ENCODE measurements at regions not wholly inside any gene's neighbourhood (a gene's known extent, or its start where the extent isn't known, plus 50 kb on each side); places are given as distances from the start of the nearest gene placed in this dataset.

DNA sequence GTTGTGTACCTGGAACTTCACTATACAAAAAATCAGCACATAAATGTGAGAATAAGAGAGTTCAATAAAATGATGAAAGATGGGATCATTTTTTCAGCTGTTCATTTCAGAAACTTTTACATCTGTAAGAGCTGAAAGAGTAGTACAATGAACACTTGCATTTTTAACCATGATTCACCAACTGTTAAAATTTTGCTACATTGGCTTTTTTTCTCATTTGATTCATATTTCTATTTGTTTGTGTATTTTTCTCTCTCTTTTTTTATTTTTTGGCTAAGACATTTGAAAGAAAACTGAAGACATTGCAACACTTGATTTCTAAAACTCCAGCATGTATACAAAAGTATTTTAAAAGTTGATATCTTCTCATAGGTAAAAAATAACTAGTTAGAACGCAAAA is 98.3 kb upstream of the CDIN1 start:
- DNase-seq (ENCODE audit: low read depth), result no peak
- H3K4me3 ChIP-seq (ENCODE audit: low read depth, low read length), result no peak overlapping the region
- TF ChIP-seq, protein P1, sequence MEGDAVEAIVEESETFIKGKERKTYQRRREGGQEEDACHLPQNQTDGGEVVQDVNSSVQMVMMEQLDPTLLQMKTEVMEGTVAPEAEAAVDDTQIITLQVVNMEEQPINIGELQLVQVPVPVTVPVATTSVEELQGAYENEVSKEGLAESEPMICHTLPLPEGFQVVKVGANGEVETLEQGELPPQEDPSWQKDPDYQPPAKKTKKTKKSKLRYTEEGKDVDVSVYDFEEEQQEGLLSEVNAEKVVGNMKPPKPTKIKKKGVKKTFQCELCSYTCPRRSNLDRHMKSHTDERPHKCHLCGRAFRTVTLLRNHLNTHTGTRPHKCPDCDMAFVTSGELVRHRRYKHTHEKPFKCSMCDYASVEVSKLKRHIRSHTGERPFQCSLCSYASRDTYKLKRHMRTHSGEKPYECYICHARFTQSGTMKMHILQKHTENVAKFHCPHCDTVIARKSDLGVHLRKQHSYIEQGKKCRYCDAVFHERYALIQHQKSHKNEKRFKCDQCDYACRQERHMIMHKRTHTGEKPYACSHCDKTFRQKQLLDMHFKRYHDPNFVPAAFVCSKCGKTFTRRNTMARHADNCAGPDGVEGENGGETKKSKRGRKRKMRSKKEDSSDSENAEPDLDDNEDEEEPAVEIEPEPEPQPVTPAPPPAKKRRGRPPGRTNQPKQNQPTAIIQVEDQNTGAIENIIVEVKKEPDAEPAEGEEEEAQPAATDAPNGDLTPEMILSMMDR (IDR thresholded peaks at IDR 0.05; ENCODE audit: insufficient read depth, low read depth, low read length), result no peak

DNA sequence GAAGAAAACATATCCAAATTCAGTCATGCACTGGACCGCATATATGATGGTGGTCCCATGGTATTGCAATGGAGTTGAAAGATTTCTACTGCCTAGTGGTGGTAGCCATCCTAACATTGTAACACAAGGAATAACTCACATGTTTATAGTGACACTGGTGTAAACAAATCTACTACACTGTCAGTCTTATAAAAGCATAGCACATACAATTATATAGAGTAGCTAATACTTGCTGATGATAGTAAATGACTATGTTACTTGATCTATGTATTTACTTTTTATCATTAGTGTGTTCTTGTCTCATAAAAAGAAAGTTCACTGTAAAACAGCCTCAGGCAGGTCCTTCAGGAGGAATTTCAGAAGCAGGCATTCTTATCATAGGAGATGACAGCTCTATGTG is 96.0 kb upstream of the CDIN1 start:
- no peak for DNase-seq (ENCODE audit: low read depth)
- no peak overlapping the region for H3K4me3 ChIP-seq (ENCODE audit: low read depth, low read length)
- TF ChIP-seq, protein P1 (IDR thresholded peaks at IDR 0.05; ENCODE audit: insufficient read depth, low read depth, low read length), result no peak

DNA sequence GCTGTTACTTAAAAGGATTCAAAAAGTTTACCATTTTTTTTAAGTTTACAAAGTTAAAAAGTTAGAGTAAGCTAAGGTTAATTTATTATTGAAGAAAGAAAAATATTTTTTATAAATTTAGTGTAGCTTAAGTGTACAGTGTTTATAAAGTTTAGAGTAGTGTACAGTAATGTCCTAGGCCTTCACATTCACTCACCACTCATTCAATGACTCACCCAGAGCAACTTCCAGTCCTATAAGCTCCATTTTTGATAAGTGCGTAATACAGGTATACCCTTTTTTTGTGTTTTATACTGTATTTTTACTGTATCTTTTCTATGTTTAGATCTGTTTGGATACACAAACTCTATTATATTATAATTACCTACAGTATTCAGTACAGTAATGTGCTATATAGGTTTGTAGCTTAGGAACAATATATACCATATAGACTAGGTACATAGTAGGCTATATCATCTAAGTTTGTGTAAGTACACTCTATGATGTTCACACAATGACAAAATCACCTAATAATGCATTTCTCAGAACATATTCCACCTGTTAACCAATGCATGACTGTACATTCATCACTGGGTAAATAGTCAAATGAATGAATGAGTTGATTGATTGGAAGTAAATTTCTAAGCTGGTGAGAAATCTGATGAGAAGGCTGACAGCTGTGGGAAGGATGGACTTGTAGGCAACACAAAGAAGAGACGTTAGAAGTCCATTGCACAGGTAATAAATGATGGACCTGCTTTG is 95.2 kb upstream of the CDIN1 start:
- TF ChIP-seq, protein P1 (IDR thresholded peaks at IDR 0.05; ENCODE audit: insufficient read depth, low read depth, low read length), result no peak
- DNase-seq (ENCODE audit: low read depth), result no peak
- no peak overlapping the region for H3K4me3 ChIP-seq (ENCODE audit: low read depth, low read length)

DNA sequence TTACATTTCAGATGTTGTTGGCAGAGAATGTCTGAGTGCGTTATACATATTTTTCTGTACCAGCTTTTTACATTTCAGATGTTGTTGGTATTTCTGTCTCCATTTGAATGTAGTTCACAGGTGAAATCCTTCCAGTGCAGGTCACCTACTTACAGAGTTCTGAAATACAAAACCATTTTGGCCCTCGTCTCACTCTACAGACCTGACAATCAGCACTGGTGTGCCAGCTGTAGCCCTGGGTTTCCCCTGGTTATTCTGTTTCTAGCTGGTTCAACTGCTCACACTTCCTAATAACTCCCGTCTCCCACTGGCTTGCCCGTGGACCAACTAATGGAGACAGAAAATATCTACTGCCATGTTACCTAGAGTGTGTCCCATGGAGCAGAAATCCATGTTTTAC is 87.5 kb upstream of the CDIN1 start:
- DNase-seq (ENCODE audit: low read depth), result no peak
- TF ChIP-seq, protein P1 (IDR thresholded peaks at IDR 0.05; ENCODE audit: insufficient read depth, low read depth, low read length), result no peak
- no peak overlapping the region for H3K4me3 ChIP-seq (ENCODE audit: low read depth, low read length)

DNA sequence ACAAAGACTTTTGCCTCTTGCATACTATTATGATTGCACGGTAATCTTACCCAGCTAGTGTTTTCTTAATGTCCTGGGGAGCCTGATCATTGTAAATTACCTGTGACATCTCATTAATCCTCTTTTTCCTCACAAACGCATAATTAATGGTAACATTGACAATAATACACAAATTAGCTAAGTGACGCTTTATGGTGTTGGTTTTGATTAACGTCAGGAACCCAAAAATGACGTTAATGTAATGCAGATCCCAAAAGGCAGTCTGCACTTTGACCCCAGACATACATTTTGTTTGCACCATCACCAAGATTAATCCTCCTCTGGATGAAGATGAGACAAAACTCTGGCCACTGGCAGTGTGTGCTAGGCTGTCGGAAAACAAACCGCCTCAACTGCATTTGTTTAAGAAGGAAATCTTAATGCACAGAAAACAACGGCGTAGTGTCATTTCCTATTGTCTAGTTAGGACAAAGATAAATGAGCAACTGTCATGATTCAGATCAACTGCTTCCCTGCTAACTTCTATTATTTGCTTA is 83.9 kb upstream of the CDIN1 start:
- H3K4me3 ChIP-seq (ENCODE audit: low read depth, low read length), result no peak overlapping the region
- TF ChIP-seq, protein P1 (IDR thresholded peaks at IDR 0.05; ENCODE audit: insufficient read depth, low read depth, low read length), result no peak
- DNase-seq (ENCODE audit: low read depth), result no peak

DNA sequence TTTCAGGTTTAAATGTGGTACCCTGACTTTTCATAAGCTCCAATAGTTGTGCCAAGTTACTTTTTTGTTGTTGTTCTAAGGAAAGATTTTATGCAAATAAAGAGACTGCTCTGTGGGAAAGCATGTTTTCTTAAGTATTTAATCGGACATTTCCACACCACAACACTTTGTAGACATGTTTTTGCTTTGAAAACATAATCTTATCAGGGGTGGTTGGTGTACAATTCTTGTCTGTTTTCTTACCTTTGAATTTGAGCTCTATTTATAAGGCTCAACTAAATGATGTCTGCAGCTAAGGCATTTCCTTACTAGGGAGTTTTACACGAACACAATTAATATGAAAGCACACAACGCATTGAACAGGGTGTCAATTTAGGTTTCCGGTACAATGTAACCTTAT is 81.5 kb upstream of the CDIN1 start:
- H3K4me3 ChIP-seq (ENCODE audit: low read depth, low read length), result no peak overlapping the region
- DNase-seq (ENCODE audit: low read depth), result peak; percentile 14
- TF ChIP-seq, protein P1 (IDR thresholded peaks at IDR 0.05; ENCODE audit: insufficient read depth, low read depth, low read length), result no peak

All from fibroblast of villous mesenchyme (primary cell).